Testis (tissue), 2 donors: ENCODE measurements at regions not wholly inside any gene's neighbourhood (a gene's known extent, or its start where the extent isn't known, plus 50 kb on each side); places are given as distances from the start of the nearest gene placed in this dataset.

Experiments
- POLR2A ChIP-seq: fragments of 450-650 bp; IDR thresholded peaks from one replicate; pipeline ENCODE4 v1.6.1; 2017; ENCODE audit warnings: antibody characterized with exemption, mild to moderate bottlenecking, moderate library complexity
- TF ChIP-seq, protein P1 (sequence below), 3 experiments: fragments of 450-650 bp in 2 of 3; fragments of 200-600 bp in 1 of 3; sonication (generic) in 1 of 3; IDR thresholded peaks; one replicate each; pipeline ENCODE4 v1.5.1; 2016 to 2019; ENCODE audit warnings: antibody characterized with exemption in 3 of 3, mild to moderate bottlenecking in 2 of 3, moderate library complexity in 1 of 3

DNA sequence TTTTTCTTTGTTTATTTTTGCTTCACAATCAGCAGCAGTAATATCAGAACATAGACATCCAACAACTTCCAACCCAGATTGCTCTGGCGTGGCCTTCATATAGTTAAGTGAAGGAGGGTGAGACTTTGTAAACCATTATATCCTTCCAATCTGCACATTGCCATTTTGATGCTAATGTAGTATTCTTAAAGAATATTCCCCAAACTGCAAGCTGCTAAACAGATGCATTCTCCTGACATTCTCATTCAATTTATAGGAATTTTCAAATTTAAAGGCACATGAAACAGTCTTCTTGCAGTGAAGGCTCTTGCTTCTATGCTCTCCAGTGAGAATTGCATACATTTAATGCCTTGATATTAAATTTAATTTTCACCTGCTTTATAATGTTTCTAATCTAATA is 181.2 kb upstream of the EDIL3 start:
- TF ChIP-seq, protein P1, sequence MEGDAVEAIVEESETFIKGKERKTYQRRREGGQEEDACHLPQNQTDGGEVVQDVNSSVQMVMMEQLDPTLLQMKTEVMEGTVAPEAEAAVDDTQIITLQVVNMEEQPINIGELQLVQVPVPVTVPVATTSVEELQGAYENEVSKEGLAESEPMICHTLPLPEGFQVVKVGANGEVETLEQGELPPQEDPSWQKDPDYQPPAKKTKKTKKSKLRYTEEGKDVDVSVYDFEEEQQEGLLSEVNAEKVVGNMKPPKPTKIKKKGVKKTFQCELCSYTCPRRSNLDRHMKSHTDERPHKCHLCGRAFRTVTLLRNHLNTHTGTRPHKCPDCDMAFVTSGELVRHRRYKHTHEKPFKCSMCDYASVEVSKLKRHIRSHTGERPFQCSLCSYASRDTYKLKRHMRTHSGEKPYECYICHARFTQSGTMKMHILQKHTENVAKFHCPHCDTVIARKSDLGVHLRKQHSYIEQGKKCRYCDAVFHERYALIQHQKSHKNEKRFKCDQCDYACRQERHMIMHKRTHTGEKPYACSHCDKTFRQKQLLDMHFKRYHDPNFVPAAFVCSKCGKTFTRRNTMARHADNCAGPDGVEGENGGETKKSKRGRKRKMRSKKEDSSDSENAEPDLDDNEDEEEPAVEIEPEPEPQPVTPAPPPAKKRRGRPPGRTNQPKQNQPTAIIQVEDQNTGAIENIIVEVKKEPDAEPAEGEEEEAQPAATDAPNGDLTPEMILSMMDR (IDR thresholded peaks at IDR 0.05) = no peak
- TF ChIP-seq POLR2A = no peak
